HL-60 (cell line): ENCODE measurements at regions not wholly inside any gene's neighbourhood (a gene's known extent, or its start where the extent isn't known, plus 50 kb on each side); places are given as distances from the start of the nearest gene placed in this dataset.

Experiments
- DNase-seq, 2 experiments: peaks; one replicate each; pipeline ENCODE4 v3.0.0-alpha.2; 2010 to 2020; ENCODE audit warnings: low read depth in 1 of 2, low spot score in 1 of 2
- H3K27ac ChIP-seq: fragments of 250-450 bp; sonication (Bioruptor Pico); replicated peaks from 2 replicates; pipeline ENCODE4 v1.5.1; 2020; ENCODE audit warnings: mild to moderate bottlenecking, moderate library complexity
- H3K27me3 ChIP-seq: fragments of 250-450 bp; sonication (Bioruptor Pico); 2 replicates; pipeline ENCODE4 v1.5.1; 2021; ENCODE audit warnings: mild to moderate bottlenecking, moderate library complexity; ENCODE audit not compliant: insufficient read depth, poor library complexity, severe bottlenecking
- H3K4me3 ChIP-seq: replicated peaks from 2 replicates; pipeline ENCODE4 v1.5.1; 2011; ENCODE audit warnings: mild to moderate bottlenecking, control low read depth, low read length; ENCODE audit not compliant: insufficient read depth
- GABPA ChIP-seq: IDR thresholded peaks from 2 replicates; pipeline ENCODE4 v1.6.1; 2012; ENCODE audit warnings: low read depth
- POLR2AphosphoS5 ChIP-seq: IDR thresholded peaks from 2 replicates; pipeline ENCODE4 v1.6.1; 2012; ENCODE audit warnings: low read depth
- SPI1 ChIP-seq: IDR thresholded peaks from 2 replicates; pipeline ENCODE4 v1.6.1; 2012; ENCODE audit warnings: low read depth, mild to moderate bottlenecking, borderline replicate concordance
- TF ChIP-seq, protein P1 (sequence below): IDR thresholded peaks from 2 replicates; pipeline ENCODE4 v1.6.1; 2012; ENCODE audit warnings: low read depth; ENCODE audit not compliant: insufficient replicate concordance
- TF ChIP-seq, protein P2 (sequence below): IDR thresholded peaks from one replicate; pipeline ENCODE4 v1.5.1; 2011; ENCODE audit warnings: low read length, control low read depth, inconsistent platforms; ENCODE audit not compliant: insufficient read depth

DNA sequence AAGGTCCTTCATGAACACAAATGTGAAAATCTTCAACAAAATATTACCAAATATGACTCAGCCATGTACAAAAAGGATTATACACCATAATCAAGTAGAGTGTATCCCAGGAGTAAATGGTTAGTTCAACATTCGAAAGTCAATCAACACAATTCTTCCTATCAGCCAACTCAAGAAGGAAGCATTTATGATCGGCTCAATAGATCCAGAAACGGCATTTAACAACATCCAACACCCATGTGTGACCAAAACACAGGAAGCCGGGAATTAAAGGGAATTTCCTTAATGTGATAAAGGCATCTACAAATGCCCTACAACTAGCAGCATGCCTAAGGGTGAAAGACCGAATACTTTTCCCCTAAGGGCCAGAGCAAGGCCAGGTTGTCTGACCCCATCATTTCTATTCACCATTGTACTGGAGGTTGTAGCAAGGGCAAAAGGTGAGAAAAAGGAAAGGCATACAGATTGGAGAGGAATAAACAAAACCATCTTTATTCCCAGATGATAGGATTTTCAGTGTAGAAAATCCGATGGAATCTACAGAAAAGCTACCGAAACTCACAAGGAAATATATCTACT lies 69.9 kb upstream of the CLDN5 start:
- Histone ChIP-seq H3K27ac (no peak overlapping the region), H3K4me3 (no peak overlapping the region)
- TF ChIP-seq SPI1: no peak
- no peak for TF ChIP-seq GABPA
- TF ChIP-seq POLR2AphosphoS5: no peak
- TF ChIP-seq, protein P1, sequence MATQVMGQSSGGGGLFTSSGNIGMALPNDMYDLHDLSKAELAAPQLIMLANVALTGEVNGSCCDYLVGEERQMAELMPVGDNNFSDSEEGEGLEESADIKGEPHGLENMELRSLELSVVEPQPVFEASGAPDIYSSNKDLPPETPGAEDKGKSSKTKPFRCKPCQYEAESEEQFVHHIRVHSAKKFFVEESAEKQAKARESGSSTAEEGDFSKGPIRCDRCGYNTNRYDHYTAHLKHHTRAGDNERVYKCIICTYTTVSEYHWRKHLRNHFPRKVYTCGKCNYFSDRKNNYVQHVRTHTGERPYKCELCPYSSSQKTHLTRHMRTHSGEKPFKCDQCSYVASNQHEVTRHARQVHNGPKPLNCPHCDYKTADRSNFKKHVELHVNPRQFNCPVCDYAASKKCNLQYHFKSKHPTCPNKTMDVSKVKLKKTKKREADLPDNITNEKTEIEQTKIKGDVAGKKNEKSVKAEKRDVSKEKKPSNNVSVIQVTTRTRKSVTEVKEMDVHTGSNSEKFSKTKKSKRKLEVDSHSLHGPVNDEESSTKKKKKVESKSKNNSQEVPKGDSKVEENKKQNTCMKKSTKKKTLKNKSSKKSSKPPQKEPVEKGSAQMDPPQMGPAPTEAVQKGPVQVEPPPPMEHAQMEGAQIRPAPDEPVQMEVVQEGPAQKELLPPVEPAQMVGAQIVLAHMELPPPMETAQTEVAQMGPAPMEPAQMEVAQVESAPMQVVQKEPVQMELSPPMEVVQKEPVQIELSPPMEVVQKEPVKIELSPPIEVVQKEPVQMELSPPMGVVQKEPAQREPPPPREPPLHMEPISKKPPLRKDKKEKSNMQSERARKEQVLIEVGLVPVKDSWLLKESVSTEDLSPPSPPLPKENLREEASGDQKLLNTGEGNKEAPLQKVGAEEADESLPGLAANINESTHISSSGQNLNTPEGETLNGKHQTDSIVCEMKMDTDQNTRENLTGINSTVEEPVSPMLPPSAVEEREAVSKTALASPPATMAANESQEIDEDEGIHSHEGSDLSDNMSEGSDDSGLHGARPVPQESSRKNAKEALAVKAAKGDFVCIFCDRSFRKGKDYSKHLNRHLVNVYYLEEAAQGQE: no peak
- TF ChIP-seq, protein P2, sequence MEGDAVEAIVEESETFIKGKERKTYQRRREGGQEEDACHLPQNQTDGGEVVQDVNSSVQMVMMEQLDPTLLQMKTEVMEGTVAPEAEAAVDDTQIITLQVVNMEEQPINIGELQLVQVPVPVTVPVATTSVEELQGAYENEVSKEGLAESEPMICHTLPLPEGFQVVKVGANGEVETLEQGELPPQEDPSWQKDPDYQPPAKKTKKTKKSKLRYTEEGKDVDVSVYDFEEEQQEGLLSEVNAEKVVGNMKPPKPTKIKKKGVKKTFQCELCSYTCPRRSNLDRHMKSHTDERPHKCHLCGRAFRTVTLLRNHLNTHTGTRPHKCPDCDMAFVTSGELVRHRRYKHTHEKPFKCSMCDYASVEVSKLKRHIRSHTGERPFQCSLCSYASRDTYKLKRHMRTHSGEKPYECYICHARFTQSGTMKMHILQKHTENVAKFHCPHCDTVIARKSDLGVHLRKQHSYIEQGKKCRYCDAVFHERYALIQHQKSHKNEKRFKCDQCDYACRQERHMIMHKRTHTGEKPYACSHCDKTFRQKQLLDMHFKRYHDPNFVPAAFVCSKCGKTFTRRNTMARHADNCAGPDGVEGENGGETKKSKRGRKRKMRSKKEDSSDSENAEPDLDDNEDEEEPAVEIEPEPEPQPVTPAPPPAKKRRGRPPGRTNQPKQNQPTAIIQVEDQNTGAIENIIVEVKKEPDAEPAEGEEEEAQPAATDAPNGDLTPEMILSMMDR: no peak

DNA sequence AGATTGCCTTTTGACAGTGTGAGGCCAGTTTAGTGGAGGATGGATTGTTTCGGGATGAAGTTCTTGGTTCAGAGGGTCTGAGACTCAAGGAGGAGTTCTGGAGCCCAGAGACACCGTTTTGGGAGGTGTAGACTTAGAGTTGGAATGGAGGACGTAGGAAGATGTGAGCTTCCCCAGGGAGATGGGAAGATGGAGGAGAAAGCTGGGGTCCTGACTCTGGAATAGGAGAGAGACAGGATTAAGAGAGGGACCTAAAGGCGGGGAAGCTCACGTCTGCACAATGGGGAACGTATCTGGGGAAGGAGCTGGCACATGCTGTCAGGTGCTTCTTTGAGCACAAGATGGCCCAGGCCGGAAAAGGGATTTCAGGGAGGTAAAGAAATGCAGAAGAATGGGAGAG lies 71.3 kb upstream of the CLDN5 start:
- no peaks in the 10 kb centered on the region for H3K27me3 ChIP-seq
- H3K4me3 ChIP-seq: no peak overlapping the region
- TF ChIP-seq, protein P2: no peak
- TF ChIP-seq, protein P1: no peak
- no peak for TF ChIP-seq SPI1
- no peak for TF ChIP-seq GABPA
- no peak for DNase-seq
- H3K27ac ChIP-seq: no peak overlapping the region

More for the DNA sequence above, 69.9 kb upstream of the CLDN5 start:
- DNase-seq: no peak
- H3K27me3 ChIP-seq: no peaks in the 10 kb centered on the region

DNA sequence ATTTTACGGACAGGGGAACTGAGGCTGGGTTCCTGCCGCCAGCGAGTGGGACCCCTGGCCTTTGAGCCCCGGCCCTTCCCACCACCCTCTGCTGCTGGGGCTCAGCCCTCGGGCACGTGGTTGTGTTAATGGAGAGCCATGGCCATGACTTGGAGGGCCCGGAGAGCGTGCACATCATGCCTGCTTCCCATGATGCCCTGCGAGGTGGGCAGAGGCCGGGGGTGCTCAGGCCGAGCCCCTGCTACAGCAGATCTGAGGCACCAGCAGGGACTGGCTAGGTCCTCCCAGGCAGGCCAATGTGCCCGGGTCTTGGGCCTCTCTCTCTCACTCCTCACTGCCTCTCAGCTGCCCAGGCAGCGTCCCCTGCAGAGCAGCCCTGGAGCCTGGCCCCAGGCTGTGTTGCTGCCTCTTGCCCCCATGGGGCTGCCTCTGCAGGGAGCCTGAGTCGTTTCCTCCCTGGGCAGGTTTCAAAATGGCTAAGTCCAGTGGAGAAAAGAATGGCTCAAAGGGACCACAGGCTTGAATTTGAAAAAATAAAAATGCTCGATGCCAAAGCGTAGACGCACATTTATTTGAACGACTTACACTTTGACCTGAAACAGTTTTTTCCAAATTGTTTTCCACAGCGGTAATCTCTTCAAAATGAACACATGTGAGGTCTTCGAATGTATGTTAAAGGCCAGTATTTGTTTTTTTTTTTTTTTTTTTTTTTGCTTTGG lies 72.6 kb upstream of the CLDN5 start:
- no peak for DNase-seq
- no peaks in the 10 kb centered on the region for H3K27me3 ChIP-seq
- H3K27ac ChIP-seq: no peak overlapping the region
- TF ChIP-seq POLR2AphosphoS5 (no peak), GABPA (no peak), SPI1 (no peak)
- TF ChIP-seq, protein P1: no peak
- TF ChIP-seq, protein P2: no peak
- H3K4me3 ChIP-seq: no peak overlapping the region
